DOHH2 (cell line): ENCODE measurements at regions not wholly inside any gene's neighbourhood (a gene's known extent, or its start where the extent isn't known, plus 50 kb on each side); places are given as distances from the start of the nearest gene placed in this dataset.

Experiments used
- CTCF ChIP-seq: fragments of 200-600 bp; sonication (generic); IDR thresholded peaks from one replicate; pipeline ENCODE4 v1.5.1; 2014; ENCODE audit warnings: antibody characterized with exemption, mild to moderate bottlenecking, low read depth, low read length; ENCODE audit not compliant: poor library complexity, severe bottlenecking
- EZH2phosphoT487 ChIP-seq: fragments of 200-600 bp; sonication (generic); IDR thresholded peaks from 2 replicates; pipeline ENCODE4 v1.6.1; 2017; ENCODE audit warnings: borderline replicate concordance, mild to moderate bottlenecking, antibody characterized with exemption, low read length, moderate library complexity, mixed read lengths

- TF ChIP-seq CTCF (no peak), EZH2phosphoT487 (no peak)
These were observed 469.1 kb downstream of the PRKD1 start for GRCh38 chr14:29458547-29458946.
